ENCODE measurements at regions not wholly inside any gene's neighbourhood (a gene's known extent, or its start where the extent isn't known, plus 50 kb on each side); places are given as distances from the start of the nearest gene placed in this dataset.
"Not testable (repeated sequence)": the region's sequence is repeated elsewhere in the genome, so short reads cannot be mapped to it uniquely, and the experiment has no call there.

DNA sequence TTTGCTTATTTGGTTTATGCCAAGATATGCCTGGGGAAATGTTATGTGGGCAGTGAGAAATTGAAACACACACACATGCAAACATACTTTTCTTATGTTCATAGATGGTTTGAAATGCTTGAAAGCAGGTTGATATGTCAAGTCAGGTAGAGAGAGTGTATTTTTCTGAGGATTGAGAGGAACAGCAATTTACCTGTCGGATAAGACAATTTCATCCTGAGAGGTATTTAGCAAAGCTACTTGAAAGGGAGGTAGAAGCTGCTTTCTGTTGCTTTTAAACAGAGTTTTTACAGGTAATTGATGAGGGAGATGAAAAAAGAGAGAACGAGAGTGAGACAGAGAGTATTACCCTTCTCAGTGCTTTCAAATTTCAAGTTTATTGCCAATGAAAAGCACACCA is 854.3 kb downstream of the CDH8 start:
- no peak for DNase-seq (ENCODE audit: low read depth in 2 of 2)

GRCh38 chr16:61179561-61179960 is 856.7 kb downstream of the CDH8 start:
- DNase-seq (ENCODE audit: low read depth in 2 of 2): no peak

DNA sequence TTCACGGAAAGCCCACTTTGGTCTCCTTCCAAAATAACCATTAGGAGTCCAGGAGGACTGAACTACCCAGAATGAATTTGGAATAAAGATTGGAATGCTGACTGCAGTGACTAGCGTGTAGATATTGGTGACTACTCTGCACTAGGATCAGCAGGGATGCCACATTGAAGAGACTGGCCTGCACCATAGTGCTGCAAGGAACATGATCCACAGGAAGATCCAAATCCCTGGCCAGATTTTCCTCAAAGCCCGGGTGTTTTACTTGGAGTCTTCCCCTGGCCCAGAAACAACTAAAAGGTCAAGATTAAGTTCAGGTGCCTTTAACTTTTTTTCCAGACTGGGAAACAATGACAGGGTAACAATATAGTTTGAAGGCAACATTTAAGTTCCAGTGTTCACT is 870.4 kb downstream of the CDH8 start:
- no peak for DNase-seq (ENCODE audit: low read depth in 2 of 2)

GRCh38 chr16:61150351-61150750 is 885.9 kb downstream of the CDH8 start:
- DNase-seq (ENCODE audit: low read depth in 2 of 2): no peak

- no peak for DNase-seq (ENCODE audit: low read depth in 2 of 2)
These were observed 886.5 kb downstream of the CDH8 start for GRCh38 chr16:61149709-61150108.

GRCh38 chr16:61148930-61149329 is 887.3 kb downstream of the CDH8 start:
- DNase-seq (ENCODE audit: low read depth in 2 of 2): no peak

GRCh38 chr16:61146429-61146828 is 889.8 kb downstream of the CDH8 start:
- DNase-seq (ENCODE audit: low read depth in 2 of 2): no peak

DNA sequence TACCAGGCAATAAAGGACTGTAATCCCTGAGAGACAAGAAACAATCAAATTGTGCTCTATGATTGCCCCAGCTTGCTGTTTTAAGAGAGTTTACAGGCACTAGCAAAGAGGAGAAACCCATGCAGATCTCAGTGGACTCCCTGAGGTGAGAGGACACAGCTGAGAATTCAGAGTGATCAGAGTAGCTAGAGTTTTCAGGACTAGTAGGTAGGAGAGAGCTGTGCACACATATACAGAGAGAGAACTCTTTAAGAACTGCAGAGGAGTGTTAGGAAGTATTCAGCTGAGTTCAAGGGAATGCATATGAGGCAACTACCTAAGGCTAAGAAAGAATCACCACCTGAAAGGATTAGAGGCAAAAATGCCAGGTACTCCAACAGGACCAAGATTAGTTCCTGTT is 904.8 kb downstream of the CDH8 start:
- DNase-seq (ENCODE audit: low read depth in 2 of 2): no peak

- no peak for DNase-seq (ENCODE audit: low read depth in 2 of 2)
These were observed 907.5 kb downstream of the CDH8 start for GRCh38 chr16:61128545-61129323.

- no peak for DNase-seq (ENCODE audit: low read depth in 2 of 2)
These were observed 930.7 kb downstream of the CDH8 start for GRCh38 chr16:61105544-61105943.

- DNase-seq (ENCODE audit: low read depth in 2 of 2): no peak
These were observed 937.7 kb downstream of the CDH8 start for GRCh38 chr16:61098505-61098904.

DNA sequence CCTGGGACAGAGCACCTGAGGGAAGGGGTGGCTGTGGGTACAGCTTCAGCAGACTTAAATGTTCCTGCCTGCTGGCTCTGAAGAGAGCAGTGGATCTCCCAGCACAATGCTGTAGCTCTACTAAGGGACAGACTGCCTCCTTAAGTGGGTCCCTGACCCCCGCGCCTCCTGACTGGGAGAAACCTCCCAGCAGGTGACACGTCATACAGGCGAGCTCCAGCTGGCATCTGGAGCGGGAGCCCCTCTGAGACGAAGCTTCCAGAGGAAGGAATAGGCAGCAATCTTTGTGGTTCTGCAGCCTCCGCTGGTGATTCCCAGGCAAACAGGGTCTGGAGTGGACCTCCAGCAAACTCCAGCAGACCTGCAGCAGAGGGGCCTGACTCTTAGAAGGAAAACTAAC is 944.9 kb downstream of the CDH8 start:
- DNase-seq (ENCODE audit: low read depth in 2 of 2): not testable (repeated sequence)

DNA sequence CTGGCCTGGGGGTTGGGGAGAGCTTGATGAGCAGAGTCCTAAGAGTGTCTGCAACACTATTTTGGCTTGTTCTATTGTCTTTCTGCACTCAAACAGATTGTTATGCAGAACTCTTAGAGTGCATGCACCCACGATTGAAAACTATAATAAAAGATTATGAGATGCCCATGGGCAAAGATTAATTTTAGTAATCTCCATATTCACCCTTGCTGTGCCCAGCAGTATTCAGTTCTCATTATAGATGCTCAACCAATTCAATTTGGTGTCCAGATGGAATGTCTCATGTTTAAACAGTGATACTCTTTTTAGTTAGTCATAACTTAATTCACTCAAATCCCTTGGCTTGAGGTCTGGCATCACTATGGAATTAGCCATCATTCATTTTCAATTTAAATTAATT is 952.5 kb downstream of the CDH8 start:
- no peak for DNase-seq (ENCODE audit: low read depth in 2 of 2)

- DNase-seq (ENCODE audit: low read depth in 2 of 2): no peak
These were observed 961.9 kb downstream of the CDH8 start for GRCh38 chr16:61074324-61074723.

DNA sequence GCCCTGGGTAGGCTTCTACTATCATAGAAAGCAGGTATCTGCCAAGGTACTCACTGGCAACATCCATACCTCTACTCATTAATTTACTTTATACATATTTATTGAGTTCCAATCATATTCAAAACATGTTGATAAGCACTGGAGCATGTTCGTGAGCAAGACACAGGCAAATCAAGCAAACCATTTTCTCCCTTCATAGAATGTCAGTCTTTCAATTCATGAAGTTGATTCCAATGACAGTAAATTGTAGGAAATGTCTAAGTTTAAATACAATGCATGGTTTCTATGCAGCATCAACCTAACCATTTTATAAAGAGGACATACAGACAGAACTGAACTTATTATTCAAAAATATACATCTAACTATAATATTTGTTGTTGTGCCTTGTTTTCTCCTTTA is 978.6 kb downstream of the CDH8 start:
- no peak for DNase-seq (ENCODE audit: low read depth in 2 of 2)

DNA sequence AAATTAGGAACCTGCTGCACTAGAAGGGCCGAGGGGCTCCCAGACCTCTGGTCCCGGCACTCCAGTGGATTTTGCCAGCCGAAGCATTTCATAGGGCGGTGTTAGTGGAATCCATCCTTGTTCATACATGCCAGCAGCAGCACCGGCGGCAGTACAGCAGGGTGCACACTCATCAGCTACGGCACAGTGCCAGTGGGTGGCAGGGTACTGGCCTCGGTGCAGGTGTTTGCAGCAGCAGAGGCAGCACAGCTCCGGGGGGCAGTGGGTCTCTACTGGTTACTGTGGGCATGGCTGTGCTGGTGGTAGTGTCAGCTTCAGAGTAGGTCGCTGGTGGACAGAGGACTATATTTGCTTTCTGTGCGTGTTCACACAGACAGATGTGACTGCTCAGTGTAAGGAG is 985.7 kb downstream of the CDH8 start:
- no peak for DNase-seq (ENCODE audit: low read depth in 2 of 2)

DNA sequence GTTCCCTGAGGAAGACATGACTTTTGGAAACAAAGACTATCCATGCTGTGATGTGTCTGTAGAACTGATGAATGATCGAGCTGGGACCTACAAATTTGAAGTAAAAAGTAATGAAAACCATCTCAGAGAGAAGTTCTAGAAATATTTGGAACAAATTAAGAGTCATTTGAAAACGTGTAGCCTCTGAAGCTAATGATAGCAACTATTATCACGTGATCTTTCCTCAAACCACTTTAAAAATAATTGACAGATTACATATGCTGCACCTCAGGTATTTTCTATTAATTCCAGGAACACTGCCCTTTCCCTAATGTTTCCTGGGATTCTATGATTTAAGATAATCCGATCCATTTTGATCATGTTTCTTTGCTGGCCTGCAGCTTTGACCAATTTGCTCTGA is 990.3 kb downstream of the CDH8 start:
- no peak for DNase-seq (ENCODE audit: low read depth in 2 of 2)

- DNase-seq (ENCODE audit: low read depth in 2 of 2): no peak
These were observed 993.5 kb downstream of the CDH8 start for GRCh38 chr16:61042737-61043136.

DNA sequence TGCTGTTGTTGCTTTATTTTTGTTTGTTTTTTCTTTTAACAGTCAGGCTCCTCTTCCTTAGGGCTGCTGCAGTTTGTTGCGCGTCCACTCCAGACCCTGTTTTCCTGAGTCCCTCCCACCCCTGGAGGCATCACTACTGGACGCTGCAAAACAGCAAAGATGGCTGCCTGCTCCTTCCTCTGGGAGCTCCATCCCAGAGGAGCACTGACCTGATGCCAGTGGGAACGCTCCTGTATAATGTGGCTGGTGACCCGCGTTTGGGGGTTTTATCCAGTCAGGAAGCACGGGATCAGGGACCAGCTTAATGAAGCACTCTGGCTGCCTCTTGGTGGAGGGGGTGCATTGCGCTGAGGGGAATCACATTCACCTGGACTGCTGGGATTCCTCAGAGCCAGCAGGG is 1005.6 kb downstream of the CDH8 start:
- DNase-seq (ENCODE audit: low read depth in 2 of 2): no peak

GRCh38 chr16:61024180-61024900 is 1011.9 kb downstream of the CDH8 start:
- no peak for DNase-seq (ENCODE audit: low read depth in 2 of 2)

DNA sequence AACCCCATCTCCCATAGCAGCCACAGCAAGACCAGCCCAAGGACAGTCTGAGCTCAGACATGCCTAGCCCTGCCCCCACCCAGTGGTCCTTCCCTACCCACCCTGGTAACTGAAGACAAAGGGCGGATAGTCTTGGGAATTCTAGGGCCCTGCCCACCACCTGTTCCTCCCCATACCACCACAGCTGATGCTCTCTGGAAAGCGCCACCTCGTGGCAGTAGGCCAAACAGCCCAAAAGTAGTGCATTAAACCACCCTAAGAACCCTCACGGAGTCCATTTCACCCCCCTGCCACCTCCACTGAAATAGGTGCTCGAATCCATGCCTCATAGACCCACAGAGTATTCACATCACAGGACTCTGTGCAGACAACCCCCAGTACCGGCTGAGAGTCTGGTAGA is 1021.4 kb downstream of the CDH8 start:
- DNase-seq (ENCODE audit: low read depth in 2 of 2): no peak

GRCh38 chr16:61007694-61008093 is 1028.5 kb downstream of the CDH8 start:
- no peak for DNase-seq (ENCODE audit: low read depth in 2 of 2)

GRCh38 chr16:61005952-61006351 is 1030.3 kb downstream of the CDH8 start:
- no peak for DNase-seq (ENCODE audit: low read depth in 2 of 2)
